Sigmoid colon (tissue), 4 donors: ENCODE measurements at regions not wholly inside any gene's neighbourhood (a gene's known extent, or its start where the extent isn't known, plus 50 kb on each side); places are given as distances from the start of the nearest gene placed in this dataset.
"Not testable (repeated sequence)": the region's sequence is repeated elsewhere in the genome, so short reads cannot be mapped to it uniquely, and the experiment has no call there.

Experiments used
- CTCF ChIP-seq, 4 experiments: fragments of 450-650 bp in 3 of 4; fragments of 200-600 bp in 1 of 4; IDR thresholded peaks; one replicate each; pipeline ENCODE4 v1.5.1; 2016 to 2019; ENCODE audit warnings: antibody characterized with exemption in 4 of 4, mild to moderate bottlenecking in 3 of 4, moderate library complexity in 2 of 4
- EP300 ChIP-seq, 4 donors: sonication (generic); formaldehyde crosslinking; IDR thresholded peaks; one replicate each; pipeline ENCODE4 v1.6.1; 2017; ENCODE audit warnings: antibody characterized with exemption in 4 of 4
- POLR2A ChIP-seq, 2 donors: fragments of 450-650 bp; IDR thresholded peaks; one replicate each; pipeline ENCODE4 v1.6.1; 2016; ENCODE audit warnings: antibody characterized with exemption in 2 of 2, mild to moderate bottlenecking in 2 of 2, moderate library complexity in 2 of 2
- POLR2AphosphoS5 ChIP-seq, 4 donors: sonication (generic); formaldehyde crosslinking; IDR thresholded peaks; one replicate each; pipeline ENCODE4 v1.6.1; 2017; ENCODE audit warnings: antibody characterized with exemption in 4 of 4

GRCh38 chr9:41790007-41790406 is 339.2 kb downstream of the CNTNAP3B start:
- not testable (repeated sequence) for TF ChIP-seq CTCF, POLR2A, POLR2AphosphoS5, EP300 (IDR thresholded peaks at IDR 0.05)
